ENCODE measurements at regions not wholly inside any gene's neighbourhood (a gene's known extent, or its start where the extent isn't known, plus 50 kb on each side); places are given as distances from the start of the nearest gene placed in this dataset.
"Not testable (repeated sequence)": the region's sequence is repeated elsewhere in the genome, so short reads cannot be mapped to it uniquely, and the experiment has no call there.

DNA sequence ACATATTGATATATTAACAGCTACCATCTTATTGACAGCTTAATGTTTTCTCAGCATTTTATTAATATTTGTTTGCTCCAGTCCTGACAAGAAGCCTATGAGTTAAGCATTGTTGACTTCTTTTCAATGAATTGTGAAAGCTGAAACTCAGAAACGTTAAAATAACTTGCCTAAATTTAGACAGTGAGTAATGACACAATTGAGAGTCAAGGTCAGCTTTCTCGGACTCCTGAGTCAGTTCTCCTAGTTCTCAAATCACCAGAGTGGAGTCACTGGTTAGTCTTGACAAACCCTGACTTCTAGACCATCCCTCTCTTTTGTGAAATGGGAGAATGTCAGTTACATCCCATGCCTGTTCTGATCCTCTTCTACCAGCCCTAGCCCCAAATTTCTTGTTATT lies 222.7 kb upstream of the ACO1 start:
- DNase-seq (ENCODE audit: low read depth in 2 of 3, low spot score in 2 of 3) = no peak

DNA sequence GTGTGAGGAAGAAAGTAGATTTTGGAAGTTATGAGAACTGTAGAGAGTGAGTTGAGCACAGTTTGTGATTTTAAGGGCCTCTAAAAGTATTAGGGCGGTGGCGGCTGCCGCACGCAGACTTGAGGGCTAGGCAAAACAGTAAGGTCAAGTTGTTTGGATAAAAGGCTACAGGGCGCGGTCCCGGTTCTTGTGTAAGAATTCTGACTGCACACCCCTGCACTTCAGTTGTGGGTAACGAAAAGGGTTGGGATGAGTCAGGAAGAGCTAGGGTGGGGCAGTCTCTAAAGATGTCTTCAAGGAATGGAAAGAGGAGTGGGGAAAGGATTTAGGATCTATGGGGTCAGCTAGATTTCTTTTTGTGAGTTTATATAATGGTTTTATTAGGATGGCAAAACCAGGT lies 218.1 kb upstream of the ACO1 start:
- DNase-seq (ENCODE audit: low read depth in 2 of 3, low spot score in 2 of 3) = not testable (repeated sequence)

DNA sequence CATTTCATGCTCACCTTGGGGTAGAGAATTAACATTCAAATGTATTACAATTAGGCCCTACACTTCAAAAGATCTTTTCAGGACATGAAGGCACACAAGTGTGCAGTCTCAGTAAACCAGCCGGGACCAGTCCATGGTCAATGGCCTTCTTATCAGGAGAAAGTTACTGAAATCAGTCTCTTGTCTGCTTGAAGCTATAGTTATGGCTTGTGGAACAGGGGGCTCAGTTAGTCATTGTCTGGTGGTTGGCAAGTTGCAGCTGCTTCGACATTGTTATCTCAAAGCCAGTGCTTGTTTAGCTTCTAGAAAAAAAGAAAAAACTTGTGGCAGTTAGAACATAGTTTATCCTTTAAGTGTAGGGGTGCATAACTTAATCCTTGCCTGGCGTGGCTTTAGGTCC lies 213.1 kb upstream of the ACO1 start:
- no peak for DNase-seq (ENCODE audit: low read depth in 2 of 3, low spot score in 2 of 3)

DNA sequence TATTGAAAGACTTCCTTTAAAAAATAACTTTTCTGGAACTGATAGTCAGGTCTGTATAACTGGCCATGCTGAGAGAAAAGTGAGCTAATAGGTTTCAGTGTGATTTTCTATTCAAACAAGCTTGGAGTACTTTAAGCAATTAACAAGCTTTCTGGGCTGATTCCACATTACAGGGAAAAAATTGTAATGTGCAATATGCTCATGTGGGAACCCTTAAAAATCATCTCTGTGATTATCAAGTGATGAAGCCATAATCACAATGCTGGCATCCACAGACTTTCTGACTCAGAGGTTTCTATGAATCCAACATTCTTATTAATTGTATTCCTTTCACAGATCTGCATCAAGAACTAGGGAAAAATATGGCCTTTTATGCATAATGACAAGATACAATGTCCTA lies 212.2 kb upstream of the ACO1 start:
- no peak for DNase-seq (ENCODE audit: low read depth in 2 of 3, low spot score in 2 of 3)

DNA sequence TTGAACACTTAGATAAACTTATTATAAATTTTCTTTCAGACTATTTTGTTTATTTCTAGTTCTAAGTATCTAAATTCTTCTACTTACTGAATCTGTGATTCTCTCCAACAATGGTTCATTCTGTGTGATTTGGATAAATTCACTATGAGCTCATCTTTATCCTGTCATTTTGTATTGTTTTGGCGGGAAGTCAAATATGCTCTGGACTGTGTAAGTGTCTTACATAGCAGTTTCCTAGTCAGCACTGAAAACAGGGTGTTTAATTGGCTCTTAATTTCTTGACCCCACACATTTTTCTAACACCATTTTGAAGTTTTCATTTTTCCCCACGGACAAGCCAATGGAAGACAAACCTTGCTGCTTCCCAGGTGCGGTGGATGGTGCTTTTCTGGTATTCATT lies 207.0 kb upstream of the ACO1 start:
- DNase-seq (ENCODE audit: low read depth in 2 of 3, low spot score in 2 of 3) = no peak

DNA sequence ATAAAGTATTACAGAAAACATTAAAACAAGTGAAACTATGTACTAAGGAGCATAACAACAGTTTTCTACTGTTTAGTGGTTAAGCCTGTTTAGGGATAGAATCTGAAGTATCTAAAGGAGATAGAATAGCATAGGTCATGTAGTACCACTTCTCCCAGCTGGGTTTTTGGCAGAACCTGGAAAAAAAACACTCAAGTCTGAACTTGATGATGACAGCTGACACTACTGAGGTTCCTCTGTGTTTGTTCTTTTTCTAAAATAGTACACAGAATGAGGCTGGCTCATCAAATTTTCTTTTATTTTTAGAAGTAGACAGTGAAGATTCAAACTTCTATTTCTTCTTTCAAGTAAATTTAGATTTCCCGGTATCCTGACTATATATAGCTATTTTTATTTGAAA lies 203.8 kb upstream of the ACO1 start:
- DNase-seq (ENCODE audit: low read depth in 2 of 3, low spot score in 2 of 3) = no peak

DNA sequence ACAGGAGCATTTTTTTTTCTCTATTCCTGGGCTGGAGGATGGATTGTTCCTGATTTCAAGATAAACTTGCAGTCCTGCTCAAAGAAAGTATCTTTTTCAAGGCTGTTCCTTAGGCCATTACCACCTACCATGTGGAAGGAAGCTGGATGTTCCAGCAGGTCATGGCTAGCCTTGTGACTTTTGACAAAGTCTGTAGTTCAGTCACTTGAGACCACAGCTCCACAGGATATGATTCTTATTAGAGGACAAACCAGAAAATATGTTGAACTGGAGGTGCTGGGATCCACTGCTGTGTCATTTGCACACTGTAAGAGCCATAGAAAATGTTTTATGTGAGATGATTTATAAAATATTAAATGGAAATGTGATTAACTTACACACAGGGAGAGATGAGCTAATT lies 184.2 kb upstream of the ACO1 start:
- DNase-seq (ENCODE audit: low read depth in 2 of 3, low spot score in 2 of 3) = peak in 2 of 3 donors; percentile 5 to 46

DNA sequence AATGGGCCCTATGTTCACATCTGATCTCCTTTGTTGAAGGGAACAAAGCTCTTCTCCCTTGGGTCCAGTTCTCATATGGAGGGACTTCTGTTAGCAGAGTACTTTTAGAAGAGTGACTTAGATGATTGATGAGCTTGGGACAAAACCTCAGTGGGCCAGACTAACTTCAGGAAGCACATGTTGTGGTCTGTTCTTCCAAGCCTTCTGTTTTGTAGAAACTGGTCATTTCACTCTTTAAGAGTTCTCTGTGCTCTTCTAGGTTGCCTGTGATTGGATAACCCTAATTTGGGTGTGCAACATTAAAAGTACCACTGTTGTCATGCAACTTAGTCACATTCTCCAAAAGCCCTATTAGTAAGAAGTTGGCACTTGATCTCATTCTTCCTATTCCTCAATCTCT lies 183.5 kb upstream of the ACO1 start:
- DNase-seq (ENCODE audit: low read depth in 2 of 3, low spot score in 2 of 3) = peak in 2 of 3 donors; percentile 82 to 97

DNA sequence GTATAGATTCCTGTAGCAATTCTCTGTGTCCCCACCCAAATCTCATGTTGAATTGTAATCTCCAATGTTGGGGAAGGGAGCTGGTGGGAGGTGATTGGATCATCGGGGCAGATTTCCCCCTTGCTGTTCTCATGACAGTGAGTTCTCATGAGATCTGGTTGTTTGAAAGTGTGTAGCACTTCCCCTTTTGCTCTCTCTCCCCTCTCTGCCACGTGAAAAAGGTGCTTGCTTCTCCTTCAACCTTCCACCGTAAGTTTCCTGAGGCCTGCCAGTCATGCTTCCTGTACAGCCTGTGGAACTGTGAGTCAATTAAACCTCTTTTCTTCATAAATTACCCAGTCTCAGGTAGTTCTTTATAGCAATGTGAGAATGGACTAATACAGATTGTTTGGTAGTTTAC lies 175.3 kb upstream of the ACO1 start:
- DNase-seq (ENCODE audit: low read depth in 2 of 3, low spot score in 2 of 3) = peak in 2 of 3 donors; percentile 2 to 19

DNA sequence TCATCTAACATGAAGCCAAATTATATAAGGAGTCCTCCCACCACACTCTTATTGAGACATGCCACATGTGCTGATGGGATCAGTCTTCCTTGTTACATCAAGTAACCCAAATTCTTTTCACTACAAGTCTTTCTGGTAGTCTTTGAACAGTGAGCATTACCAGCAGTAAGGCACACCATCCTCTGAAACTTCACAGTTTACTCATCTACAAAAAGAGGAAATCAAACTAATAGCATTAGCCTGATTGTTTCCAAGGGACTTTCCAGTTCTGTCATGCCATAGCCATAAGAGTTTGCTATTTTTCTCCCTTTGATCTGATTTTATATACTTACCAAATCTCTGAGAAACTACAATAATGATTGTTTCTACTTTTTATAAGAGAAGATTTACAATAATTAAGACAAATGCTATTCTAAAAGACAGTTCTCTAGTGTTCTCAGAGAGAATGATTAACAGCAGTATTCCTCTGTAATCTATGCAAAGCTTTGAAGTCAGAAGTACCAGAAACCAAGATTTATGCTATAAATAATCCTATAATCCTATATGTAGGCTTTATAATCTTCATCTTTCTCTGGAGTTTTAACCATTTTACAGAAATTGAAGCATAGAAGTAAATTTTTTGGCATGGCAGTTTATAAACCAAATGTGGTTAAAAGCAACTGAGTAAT lies 166.2 kb upstream of the ACO1 start:
- peak in 2 of 3 donors; percentile 5 to 24 for DNase-seq (ENCODE audit: low read depth in 2 of 3, low spot score in 2 of 3)

DNA sequence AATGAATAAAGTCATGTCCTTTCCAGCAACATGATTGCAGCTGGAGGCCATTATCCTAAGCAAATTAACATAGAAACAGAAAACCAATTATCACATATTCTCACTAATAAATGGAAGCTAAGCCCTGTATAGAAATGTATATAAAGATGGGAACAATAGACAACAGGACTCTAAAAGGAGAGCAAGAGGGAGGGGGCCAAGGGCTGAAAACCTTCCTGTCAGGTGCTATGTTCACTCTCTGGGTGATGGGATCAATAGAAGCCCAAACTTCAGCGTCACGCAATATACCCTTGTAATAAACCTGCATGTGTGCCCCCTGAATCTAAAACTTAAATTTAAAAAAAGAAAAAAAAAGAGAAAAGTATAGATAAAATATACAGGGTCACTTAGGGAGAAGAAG lies 163.7 kb upstream of the ACO1 start:
- no peak for DNase-seq (ENCODE audit: low read depth in 2 of 3, low spot score in 2 of 3)

DNA sequence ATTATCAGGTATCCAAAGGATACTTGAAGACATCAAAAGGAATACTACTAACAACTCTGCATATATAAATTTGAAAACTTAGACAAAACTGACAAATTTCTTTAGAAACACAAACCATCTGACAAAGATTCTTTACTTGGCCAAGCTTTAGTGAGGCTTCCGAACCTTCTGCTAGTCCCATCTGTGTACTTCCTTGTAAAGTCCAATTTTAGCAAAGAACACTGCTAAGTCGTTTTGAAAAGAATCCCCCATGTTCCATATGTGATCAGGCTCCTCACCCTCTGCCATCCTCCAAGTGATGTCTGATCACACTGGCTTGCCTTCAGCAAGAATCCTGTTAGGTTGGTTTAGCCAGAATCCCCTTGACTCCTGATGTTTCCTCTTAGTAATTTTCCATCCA lies 150.0 kb upstream of the ACO1 start:
- no peak for DNase-seq (ENCODE audit: low read depth in 2 of 3, low spot score in 2 of 3)

DNA sequence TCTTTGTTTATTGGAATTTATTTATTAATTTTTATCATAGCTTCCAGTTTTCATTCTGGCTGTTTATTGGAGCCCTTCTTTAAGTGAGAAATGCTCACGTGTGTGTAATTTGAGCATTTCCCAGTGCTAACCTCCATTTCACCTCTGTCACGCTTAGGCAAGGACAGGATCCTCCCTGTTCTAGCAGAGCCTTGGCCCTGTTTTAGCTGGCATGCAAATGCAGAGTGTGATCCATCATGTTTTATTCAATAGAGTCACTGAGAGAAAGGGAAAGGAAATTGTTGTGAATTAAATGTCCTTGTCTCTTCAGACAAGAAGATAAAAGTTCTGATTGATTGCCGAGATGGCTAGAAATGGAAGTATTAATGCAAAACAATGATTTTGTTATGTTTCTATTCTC lies 137.3 kb upstream of the ACO1 start:
- DNase-seq (ENCODE audit: low read depth in 2 of 3, low spot score in 2 of 3) = no peak

DNA sequence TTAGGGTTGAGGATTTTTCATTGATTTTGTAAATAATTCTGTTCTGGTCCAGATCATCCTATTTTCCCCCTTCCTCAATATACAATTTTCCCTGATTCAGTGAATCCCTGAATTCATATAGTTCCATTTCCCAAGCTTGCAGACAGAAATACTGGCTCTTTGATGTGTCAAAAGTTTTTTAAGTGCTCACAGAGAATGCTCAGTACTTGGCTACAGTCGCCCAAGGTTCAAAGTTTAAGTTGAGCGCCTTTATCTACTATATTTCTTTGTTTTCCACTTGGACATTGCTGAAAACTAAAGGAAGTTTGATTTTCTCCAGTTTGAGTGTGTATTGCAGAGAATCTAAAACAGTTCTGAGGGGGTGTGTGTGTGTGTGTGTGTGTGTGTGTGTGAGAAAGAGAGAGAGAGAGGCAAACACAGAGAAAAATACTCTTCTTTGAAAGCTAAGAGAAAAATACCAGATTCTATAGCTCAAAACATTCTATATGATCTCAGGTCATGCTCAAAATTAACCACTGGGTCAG lies 136.2 kb upstream of the ACO1 start:
- DNase-seq (ENCODE audit: low read depth in 2 of 3, low spot score in 2 of 3) = no peak

DNA sequence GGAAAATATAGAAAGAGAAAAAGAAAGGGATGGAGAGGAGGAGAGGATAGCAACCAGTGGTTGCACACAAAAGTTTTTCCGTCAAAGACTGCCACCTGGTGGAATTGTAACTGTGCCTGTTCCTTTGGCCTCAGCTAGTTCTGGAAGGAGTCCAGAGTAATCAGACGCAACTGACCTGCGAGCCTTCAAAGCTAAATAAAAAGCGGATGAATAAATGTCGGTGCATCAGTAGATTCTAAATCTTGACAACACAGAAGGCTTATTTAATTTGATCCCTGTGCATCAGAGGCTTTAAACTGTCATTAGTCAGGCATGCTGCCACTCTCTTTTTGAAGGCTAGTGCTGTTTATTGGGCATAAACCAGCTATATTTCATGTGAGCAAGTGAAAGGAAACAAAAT lies 132.9 kb upstream of the ACO1 start:
- DNase-seq (ENCODE audit: low read depth in 2 of 3, low spot score in 2 of 3) = peak in 2 of 3 donors; percentile 36 to 74

DNA sequence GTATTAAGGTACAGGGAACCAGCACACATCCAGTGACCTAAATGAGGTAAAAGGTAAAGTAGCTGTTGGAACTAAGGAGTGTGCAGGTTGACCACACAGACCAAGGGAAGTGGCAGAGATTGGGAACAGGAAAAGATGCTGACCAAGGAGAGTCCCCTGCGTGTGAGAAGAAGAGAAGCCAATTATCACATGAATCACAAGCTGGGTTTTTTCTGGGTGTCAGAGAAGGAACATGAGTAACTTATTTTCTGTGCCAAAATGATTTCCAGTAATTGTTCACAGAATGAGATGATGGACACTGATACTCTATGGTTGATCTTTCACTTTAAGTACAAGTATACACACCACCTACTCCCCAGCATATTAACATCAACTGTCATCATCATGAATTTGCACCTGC lies 130.7 kb upstream of the ACO1 start:
- no peak for DNase-seq (ENCODE audit: low read depth in 2 of 3, low spot score in 2 of 3)

DNA sequence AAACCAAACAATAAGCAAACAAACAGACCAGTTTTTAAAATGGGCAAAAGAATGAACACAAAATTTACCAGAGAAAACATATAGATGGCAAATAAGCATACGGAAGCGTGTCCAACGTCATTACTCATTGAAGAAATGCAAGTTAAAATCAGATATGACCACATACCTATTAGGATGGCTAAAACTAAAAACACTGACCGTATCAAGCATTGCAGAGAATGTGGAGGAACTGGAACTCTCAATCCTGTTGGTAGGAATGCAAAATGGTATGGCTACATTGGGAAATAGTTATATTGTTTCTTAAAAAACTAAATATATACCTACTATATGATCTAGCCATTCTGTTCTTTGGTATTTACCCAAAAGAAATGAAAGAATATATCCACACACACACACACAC lies 129.4 kb upstream of the ACO1 start:
- no peak for DNase-seq (ENCODE audit: low read depth in 2 of 3, low spot score in 2 of 3)

DNA sequence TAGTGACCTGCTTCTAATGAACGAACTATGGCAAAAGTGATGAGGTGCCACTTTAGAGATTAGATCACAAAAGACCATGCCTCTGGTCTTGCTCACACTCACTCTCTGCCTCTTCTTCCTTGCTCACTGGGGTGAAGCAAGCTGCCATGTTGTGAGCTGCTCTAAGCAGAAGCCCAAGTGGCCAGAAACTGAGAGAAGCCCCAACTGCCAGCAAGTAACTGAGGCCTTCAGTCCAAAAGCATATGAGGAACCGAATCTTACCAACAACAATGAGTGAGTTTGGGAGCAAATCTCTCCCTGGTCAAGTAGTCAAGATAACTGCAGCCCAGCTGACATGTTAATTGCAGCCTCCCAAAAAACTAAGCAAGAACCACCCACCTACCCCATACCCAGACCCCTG lies 126.0 kb upstream of the ACO1 start:
- DNase-seq (ENCODE audit: low read depth in 2 of 3, low spot score in 2 of 3) = no peak

DNA sequence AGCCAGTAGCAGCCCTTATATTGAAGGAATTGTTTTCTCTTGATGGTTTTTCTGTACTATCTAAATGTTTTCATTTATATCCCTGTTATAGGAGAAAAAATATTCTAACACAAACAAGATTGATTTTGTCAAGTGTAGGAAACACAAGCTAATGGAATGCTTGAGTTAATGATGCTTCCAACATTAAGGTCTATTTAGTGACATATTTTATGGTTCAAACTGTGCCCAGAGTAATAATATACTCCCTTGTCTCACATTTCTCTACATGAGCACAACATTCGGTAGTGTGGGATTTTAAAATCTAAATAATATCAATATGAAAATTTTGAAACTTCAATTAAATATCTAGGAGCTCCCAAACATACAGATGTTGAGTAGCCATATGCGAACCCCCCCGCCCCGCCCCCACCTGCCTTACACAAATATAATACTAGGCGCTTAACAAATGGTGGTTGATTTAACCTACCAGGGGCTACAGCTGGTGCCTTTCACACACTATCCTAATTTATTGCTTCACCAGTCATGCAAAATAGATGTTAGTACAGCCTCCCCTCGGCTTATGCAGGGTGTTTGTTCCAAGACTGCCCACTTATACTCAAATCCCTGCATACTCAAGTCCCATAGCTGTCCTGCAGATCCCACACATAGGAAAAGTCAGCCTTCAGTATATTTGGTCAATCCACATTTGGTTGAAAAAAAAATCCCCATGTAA lies 124.1 kb upstream of the ACO1 start:
- no peak for DNase-seq (ENCODE audit: low read depth in 2 of 3, low spot score in 2 of 3)

DNA sequence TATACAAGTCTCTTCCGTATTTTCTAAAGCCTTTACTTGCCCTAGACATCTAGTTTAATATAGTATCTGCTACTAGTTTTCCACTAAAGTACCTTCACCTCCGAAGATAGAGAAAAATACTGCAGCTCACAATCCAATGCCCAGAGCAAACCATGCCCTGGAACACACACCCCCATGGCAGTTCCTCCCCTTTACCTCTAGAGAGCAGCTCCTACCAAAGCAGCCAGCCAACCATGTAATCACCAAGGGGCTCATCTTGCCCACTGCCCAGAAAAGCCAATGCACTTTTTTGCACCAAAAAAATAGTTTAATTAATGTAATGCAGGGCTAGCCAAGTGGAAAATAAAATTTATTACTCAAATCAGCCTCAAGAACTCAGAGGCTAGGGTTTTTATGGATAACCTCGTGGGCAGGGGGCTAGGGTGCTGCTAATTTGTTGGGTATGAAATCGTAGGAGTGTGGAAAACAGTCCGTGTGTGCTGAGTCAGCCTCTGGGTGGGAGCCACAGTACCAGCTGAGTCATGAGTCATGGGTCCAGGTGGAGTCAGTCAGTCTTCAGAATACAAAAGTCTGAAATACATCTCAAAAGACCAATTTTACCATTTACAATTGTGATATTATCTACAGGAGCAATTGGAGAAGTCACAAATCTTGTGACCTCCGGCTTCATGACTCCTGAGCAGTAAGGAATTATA lies 120.1 kb upstream of the ACO1 start:
- DNase-seq (ENCODE audit: low read depth in 2 of 3, low spot score in 2 of 3) = no peak

DNA sequence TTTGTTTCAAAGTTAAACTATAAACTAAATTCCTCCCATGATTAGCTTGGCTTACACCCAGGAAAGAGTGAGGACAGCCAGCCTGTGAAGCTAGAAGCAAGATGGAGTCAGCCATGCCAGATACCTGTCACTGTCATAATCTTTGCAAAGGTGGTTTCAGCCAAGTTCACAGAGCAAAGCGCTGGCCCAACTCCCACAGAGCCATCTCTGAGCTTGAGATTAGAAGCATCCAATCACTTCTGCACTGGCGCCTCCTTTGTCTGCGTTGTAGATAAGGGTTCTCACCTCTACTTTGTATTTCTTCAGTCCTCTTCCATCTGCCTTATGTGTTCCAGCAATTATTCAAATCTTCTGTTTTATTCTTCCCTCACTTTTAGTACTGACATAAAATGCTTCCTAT lies 119.4 kb upstream of the ACO1 start:
- no peak for DNase-seq (ENCODE audit: low read depth in 2 of 3, low spot score in 2 of 3)

DNA sequence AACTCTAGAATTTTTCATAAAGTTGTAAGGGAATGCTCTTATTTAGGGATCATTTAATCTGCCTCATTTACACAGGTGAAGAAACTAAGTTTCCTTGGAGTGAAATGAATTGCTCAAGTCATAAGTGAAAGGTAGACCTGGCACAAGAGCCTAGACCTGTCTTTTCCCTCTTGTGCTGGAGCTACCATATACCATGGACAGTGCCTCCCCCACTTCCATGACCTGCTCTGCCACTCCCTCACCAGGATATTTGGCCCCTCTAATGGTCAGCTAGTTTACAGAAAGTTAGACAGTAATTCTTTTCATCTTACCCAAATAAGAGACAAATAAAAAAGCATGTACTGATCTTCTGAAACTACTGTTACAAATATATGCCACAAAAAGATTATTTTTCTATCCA lies 105.5 kb upstream of the ACO1 start:
- no peak for DNase-seq (ENCODE audit: low read depth in 2 of 3, low spot score in 2 of 3)

Data from hematopoietic multipotent progenitor cell (in vitro differentiated cells).